Urothelium cell line (cell line): ENCODE measurements at regions not wholly inside any gene's neighbourhood (a gene's known extent, or its start where the extent isn't known, plus 50 kb on each side); places are given as distances from the start of the nearest gene placed in this dataset.

Source experiments
- DNase-seq: peaks from one replicate; pipeline ENCODE4 v3.0.0; 2011; ENCODE audit warnings: low spot score, mixed read lengths
- FAIRE-seq: peaks from 2 replicates; lab custom pipeline; 2011; peaks lifted over from hg19 to GRCh38; lab: Jason Lieb, UNC

DNA sequence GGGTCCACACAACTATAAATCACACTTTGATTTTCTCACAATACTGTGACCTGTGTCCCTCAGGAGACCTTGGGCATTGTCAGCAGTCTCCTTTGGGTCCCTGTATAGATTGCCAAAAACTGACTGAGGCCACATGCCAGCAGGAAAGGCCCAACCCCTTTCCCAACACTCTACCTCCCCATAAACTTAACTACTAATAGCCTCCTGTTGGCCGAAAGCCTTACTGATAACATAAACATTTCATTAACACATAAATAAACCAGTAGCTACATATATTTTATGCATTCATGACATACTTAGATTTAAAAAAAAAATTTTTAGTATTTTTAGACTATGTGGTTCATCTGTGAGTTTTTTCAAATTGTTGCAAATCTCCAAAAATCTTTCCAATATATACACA lies 153.5 kb downstream of the ARL4C start:
- FAIRE-seq (no peak), DNase-seq (no peak)

DNA sequence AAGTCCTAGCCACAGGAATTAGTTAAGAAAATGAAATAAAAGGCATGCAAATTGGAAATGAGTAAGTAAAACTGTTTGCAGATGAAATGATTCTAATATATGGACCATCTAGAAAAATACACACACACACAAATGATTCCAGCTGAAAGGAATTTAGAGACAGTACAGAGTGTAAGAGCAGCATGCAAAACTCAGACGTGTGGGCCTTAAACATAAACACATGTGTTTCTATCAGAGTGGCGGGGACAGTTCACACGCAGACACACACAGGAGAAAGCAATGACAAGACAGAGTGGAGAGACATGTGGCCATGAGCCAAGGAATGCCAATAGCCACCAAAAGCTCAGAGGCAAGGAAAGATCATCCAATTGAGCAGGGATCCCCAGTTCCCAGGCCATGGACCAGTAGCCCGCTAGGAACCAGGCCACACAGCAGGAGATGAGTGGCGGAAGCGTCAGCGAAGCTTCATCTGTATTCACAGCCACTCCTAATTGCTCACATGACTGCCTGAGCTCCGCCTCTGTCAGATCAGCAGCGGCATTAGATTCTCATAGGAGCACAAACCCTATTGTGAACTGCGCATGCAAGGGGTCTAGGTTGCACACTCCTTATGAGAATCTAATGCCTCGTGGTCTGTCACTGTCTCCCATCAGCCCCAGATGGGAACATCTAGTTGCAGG lies 155.4 kb downstream of the ARL4C start:
- FAIRE-seq (no peak), DNase-seq (no peak)

DNA sequence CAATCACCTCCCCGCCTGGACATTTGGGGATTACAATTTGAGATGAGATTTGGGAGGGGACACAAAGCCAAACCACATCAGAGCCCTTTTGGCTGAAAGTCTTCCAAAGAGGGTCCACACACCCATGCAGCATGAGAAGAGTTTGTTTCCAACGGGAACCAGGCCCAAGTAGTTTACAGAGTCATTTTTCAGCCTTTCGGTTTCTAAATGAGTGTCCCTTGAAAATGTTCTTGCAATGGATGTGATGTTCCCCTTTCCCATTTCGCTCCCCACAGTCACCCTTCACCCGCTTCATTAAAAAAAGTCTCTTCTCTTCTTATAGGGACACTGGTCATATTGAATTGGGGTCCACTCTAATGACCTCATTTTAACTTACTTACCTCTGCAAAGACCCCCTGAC lies 157.4 kb downstream of the ARL4C start:
- DNase-seq (no peak), FAIRE-seq (no peak)

DNA sequence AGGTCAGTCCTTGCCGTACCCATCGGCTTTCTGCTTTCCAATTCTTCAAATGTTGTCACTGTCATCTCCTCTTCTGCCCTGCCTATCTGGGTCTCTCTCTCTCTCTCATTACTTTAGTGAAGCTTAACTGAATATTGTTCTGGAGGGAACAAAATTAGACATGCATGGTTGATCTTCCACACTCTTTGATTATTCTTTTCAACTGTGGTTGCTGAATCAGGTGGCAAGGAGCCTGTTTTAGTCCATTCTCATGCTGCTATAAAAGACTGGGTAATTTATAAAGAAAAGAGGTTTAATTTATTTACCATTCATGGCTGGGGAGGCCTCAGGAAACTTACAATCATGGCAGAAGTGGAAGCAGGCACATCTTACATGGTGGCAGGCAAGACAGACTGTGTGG lies 157.9 kb downstream of the ARL4C start:
- DNase-seq, result no peak
- FAIRE-seq, result no peak

DNA sequence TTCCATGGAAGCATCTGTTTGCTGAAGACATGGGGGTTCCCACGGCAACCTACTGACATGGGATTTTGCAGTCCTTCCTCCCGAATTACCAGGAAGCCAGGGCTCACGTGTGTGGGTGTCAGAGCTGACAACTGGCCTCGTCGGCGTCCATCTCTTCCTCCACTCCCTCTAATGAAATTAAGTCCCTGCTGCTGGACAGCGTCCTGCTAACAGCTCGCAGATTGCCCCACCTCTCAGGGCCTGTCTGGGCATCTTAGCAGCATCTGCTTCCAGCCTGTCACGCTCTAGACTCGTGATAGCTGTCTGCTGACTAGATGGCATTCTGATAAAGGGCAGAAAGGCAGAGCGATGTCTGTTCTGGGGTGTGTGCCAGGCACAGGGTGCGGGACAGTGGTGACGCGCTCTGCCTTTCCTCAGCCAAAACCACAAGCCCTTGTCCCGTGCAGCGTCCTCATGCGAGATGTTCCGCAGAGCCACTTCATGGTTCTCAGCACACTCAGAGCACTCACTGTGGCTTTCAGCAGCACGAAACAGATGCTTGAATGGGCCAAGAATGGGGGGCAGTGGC lies 161.1 kb downstream of the ARL4C start:
- no peak for FAIRE-seq
- DNase-seq, result peak; percentile 32

DNA sequence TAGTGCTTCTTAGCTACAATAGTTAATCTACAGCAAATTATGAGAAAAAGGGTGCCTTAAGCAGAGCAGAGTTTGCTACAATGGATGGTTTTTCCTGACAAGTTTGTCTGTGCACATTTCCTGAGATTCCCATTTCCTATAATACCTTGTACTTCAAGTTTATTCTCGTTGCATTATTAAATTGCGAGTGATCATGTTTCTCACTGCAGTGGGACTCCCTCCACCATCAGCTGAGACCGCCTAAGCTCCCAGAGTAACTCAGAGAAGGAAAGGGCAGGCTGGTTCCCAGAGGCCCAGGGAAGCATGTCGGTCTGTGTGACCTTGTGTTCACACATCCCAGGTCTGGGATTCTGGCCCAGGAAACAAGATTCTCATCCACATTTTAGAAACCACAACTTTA lies 162.1 kb downstream of the ARL4C start:
- FAIRE-seq, result no peak
- no peak for DNase-seq

DNA sequence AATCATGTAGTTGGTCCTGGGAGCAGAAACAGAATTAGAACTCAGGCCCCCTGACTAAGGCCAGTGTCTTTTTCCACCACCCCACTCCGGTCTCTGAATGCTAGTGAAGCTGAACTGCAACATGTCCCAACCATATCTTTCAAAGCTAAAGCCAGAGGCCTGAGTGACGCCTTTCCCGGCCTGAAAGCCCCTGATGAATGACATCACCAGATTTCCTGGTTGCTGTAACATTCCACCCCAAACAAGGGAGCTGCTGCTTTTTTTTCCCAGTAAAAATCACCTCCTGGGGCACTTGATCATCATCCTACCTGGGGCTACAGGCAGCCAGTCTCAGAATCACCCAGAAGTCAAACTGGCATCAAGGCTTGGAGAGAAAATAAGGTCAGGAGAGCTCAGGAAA lies 162.7 kb downstream of the ARL4C start:
- peak; percentile 17 for DNase-seq
- no peak for FAIRE-seq

DNA sequence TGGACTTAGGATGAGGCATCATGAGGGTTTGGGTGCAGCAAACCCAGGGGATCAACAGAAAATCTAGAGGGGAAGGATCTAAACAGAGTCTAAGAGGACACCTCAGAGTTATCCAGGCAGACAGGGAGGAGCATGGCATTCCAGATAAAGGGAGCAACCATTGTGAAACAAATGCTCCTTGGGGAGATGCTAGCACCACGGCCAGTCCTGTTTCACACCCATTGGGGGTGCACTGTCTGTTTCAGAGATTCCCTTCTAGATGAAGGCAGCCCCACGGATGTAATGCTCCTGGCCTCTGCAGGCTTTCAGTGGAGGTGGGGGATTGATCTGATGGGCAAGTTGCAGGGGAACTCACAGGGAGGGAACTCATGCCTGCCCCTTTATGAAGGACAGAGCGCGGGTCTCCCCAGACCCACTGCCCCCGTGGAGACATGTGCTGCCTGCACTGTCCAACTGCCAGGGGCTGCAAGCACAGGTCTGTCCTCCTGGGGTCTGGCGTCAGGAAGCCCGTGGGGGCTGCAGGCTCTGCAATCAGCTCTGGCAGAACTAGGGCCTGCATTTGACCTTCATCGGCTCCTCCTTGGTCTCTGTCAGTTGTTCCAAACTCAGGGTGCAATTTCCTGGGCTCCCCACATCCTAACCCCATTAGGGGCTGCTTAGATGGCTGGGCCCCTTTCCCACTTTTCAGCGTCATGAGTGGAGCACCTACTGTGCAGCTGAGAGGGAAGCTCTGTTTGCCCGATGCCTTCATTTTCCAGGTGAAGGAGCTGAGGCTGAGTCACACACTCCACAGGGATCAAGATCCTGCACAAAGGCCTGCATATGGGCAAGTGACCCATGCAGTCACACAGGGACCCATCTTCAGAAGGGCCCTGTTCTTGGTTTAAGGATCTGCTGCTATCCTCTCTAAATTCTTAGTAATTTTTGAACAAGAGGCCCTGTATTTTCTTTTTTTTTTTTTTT lies 163.4 kb downstream of the ARL4C start:
- no peak for DNase-seq
- FAIRE-seq, result no peak

DNA sequence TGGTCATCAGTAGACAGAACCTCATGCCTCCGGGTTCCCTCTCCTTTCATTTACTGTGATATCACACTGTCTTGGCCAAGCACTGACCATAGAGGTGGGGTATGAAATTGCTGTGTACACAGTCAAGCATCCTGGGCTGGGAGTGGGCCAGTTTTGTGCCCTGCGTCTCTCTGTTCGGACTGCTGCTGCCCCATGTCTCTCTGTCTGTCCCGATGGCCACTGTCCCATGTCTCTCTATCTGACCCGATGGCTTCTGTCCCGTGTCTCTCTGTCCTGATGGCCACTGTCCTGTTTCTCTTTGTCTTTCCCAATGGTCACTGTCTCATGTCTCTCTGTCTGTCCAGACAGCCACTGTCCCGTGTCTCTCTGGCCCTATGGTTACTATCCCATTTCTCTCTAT lies 164.9 kb downstream of the ARL4C start:
- no peak for FAIRE-seq
- DNase-seq, result no peak

DNA sequence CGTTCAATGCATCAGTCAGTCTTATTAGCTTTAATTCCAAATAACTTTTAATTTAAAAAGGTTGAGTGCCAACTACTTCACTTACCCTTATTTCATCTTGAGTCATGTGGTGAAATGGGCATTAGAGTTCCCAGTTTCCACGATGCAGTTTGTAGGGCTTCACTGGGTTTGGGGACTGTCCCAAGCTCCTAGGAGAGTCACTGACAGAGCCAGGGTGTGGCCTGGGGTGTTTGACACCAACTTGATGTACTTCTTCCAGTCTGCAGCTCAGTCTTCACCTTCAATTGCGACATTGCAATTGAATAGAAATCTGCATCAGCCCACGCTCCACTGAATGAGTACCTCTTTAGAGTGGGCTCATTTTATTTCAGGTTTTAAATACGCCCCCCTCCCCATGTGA lies 165.3 kb downstream of the ARL4C start:
- DNase-seq (no peak), FAIRE-seq (no peak)

DNA sequence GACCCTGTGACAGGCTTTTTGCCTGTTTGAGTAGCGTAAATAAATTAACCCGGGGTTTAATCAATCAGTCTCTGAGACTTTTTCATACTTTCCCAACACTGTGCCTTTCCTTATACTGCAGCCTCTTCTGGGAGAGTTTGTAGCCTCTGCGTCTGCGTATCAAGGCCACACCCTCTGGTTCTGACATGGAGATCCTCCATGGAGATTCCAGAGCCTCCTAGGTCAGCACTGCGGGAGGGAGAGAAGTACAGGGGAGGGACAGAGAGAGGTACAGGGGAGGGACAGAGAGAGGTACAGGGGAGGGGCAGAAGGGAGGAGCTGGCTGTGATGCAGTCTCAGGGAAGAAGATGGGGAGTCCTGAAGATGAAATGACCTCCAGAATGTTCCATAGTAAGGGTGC lies 166.0 kb downstream of the ARL4C start:
- no peak for DNase-seq
- no peak for FAIRE-seq

DNA sequence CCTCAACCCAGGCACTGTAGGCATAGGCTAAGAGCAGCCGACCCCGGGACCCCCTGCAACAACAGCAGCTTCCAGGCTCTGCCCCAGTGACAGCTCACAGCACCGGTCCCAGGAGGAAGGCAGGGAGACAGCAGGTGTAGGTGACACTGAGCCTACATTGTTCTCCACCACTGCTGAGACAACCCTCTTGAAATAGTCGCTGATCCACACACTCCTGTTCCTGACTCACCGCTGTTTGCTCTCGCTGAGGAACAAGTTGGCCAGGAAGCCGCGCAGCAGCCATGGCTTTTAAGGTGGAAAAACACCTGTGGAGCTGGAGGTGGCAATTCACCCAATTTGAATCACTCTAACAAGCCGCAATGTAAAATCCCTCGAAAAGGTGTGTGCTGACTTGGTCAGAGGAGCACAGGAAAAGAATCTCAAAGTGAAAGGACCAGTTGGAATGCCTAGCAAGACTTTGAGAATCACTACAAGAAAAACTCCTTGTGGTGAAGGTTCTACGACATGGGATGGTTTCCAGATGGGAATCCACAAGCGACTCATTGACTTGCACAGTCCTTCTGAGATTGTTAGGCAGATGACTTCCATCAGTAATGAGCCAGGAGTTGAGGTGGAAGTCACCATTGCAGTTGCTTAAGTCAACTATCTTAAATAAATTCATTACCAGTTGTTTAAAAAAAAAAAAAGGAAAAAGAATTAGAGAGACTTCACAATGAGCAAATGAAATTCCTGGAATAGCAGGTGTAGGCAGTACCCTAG lies 167.5 kb downstream of the ARL4C start:
- FAIRE-seq (peak; percentile 13), DNase-seq (no peak)

DNA sequence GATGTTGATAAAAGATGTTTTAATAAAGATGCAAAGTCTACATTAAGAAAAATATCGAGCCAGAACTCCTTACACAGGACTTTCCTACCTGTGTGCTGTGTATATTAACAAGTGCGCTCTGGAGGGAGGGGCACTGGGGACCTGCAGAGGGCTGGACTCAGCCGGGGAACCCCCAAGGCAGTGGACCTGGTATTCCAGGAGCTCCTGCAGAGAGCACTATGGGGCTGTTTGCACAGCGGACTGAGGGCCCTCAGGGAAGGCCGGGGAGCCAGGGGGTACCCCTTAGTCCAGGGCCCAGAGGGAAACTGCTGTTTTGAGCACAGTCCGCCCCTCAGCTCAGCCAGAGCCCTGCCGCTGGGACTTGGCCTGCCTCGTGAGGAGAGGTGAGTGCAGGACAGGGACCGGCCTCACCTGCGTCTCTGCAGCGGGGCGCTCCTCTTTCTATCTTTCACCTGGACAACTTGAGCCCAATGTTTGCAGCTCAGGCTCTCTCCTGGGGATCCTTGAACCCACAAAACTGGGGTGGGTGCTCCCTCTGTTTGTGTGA lies 168.4 kb downstream of the ARL4C start:
- no peak for FAIRE-seq
- no peak for DNase-seq

DNA sequence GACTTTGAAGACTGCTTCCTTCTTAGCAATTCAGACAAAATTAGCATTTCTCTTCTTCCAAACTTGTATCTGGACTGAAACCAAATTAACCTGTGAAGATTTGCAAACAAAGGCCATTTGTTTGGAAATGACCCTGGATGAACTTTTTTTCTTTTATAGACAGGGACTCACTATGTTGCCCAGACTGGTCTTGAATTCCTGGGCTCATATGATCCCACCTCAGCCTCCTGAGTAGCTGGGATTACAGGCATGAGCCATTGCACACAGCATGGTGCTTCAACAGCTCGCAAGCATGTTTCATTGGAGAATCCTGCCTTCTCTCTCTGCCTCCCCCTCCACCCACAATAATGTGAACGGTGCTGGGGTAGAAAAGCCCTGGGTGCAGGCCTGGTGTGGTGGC lies 170.2 kb downstream of the ARL4C start:
- DNase-seq (no peak), FAIRE-seq (no peak)

DNA sequence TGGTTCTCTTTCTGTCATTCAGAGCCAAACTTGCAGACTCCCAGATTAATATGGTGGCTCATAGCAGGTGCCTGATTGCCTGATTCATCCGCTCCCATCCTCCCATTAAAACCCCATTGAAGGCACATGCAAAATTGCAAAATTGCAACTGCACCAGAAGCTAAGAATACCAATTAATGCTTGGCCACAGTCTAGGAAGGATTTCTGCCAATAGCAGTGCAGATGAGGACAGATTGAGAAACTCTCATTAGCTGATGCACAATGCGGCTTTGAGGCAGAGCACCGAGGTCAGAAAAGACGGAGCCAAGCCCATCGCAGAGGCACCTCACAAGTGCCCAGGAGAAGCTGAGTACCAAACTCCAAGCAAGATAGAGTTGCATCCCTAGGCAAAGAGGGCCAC lies 172.8 kb downstream of the ARL4C start:
- no peak for FAIRE-seq

DNA sequence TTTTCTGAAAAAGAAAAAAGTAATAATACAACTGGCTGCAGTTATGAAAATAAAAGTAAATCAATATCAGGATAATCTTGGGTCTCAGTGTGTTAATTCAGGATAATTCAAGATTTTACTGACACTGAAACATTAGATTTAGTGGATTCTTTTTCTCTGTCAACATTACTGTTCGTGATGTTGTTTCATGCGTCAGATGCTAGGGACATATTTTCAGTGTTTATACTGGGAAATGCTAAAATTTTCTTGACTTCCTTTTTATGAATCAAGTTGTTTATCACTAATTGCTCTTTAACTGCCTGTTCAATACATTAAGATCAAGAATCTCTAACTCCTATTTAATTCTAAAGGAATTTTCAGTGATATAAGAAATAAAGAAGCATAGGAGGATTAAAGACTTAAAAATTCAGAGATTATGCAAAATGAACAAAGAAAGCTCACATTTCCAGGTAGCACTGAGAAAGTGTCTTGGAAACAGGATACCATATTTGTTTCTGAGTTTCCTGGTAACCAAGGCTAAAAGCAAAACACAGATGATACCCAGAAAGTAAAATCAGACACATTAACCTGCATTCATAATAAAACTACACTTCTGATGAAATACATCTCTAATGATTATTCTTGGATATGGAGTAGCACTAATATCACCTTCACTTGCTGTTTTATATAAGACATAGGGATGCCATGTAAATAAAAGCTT lies 174.0 kb downstream of the ARL4C start:
- DNase-seq, result no peak
- no peak for FAIRE-seq

More for the DNA sequence above, 172.8 kb downstream of the ARL4C start:
- DNase-seq, result no peak

DNA sequence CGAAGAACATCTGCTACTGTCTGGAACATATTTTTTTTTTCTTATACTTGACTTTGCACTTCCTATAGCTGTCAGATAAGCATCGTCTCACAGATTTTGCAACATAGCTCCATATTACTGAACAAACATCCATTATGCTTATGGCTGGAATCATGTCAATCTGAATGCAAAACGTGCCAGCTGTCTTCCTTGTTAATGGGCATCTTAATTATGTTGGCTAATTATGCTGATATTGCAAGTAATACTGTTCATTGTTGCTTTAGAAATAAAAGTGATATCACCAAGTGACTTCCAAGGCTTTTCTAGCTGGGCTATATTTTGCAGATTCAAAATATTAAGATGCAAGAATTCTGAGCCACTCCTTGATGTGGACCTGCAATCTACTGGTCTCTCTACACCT lies 176.8 kb downstream of the ARL4C start:
- no peak for FAIRE-seq
- no peak for DNase-seq

DNA sequence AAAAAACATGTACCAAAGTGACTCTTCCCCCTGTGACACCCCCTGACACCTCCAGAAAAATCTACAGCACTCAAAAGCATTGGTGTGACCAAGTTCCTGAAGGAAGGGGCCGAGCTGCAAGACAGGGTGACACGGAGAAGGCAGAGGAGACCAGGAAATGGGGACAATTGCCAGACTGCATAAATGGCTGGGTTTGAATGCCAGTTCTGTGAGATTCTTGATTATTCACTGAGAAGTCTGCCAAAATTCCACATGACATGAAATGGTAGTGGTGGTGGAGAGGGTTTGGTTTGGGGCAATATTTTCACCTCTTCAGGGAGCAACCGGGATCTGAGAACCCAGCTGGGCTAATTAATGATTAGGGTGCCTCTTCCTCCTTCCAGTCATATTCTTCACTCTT lies 178.5 kb downstream of the ARL4C start:
- FAIRE-seq (no peak), DNase-seq (no peak)

DNA sequence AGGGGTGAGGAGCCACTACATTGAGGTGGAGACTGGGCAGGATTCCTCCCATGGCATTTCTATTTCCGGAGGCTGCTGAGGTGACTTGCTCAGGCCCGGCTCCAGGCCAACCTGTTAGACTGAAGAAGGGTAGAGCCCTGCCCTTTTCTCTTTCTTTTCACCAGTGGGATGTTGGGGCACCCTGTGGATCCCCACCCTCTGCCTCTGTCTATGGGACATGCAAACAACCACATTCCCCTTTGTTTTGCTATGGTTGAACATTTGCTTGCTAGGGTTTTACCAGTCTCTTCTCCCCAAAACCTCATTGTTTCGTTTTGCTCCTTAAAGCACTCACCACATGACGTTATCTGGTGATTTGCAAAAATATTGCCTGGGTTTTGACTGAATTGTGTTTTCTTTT lies 183.3 kb downstream of the ARL4C start:
- DNase-seq (no peak), FAIRE-seq (no peak)

DNA sequence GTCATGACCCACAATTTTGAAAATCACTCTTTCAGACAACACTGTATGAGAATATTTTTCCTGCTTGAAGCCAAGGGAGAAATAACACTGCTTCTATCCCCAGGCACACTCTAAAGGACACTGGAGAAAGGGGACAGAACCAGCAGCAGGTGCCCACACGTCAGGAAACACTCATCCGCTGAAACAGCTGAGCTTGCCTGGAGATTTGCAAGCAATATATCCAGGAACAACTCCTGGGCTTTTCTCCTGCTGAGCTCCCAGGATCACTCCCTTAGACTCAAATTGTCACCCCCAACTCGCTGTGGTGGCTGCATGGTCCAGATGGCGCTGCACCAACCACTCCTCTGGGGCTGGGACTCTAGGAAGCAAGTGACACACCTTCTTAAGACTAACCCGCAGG lies 186.7 kb downstream of the ARL4C start:
- FAIRE-seq (no peak), DNase-seq (no peak)
